GM12878 (cell line): ENCODE measurements at regions not wholly inside any gene's neighbourhood (a gene's known extent, or its start where the extent isn't known, plus 50 kb on each side); places are given as distances from the start of the nearest gene placed in this dataset.

ENCODE experiments used
- ATAC-seq: fragments of 200-7000 bp; cut with Tn5 transposase; 3 replicates; pipeline ENCODE4 v1.9.1; 2020; ENCODE audit warnings: mild to moderate bottlenecking, moderate library complexity
- BruUV-seq: library from RNA; stranded (reverse); fragments of 400-500 nt; replicated peaks from 2 replicates; lab custom pipeline; 2021; lab: Mats Ljungman, UMichigan
- CTCF ChIA-PET: fragments of 300-600 bp; sonication (Branson Sonifier 250); formaldehyde crosslinking; extraction: SDS; loops from one replicate; lab custom pipeline; 2021; ENCODE audit warnings: inconsistent platforms; lab: Yijun Ruan, JAX
- POLR2A ChIA-PET: fragments of 350-600 bp; formaldehyde crosslinking; extraction: SDS; loops from one replicate; lab custom pipeline; 2021; ENCODE audit warnings: inconsistent platforms; lab: Charles Lee
- RAD21 ChIA-PET: fragments of 300-600 bp; sonication (Branson Sonifier 250); formaldehyde crosslinking; loops from one replicate; lab custom pipeline; 2023; ENCODE audit warnings: antibody characterized with exemption; ENCODE audit not compliant: unreplicated experiment; lab: Charles Lee
- SMC1A ChIA-PET: fragments of 300-600 bp; sonication (Branson Sonifier 250); formaldehyde crosslinking; loops from one replicate; lab custom pipeline; 2023; ENCODE audit not compliant: unreplicated experiment, uncharacterized antibody; lab: Charles Lee
- DNase-seq: peaks from one replicate; pipeline ENCODE4 v3.0.0-alpha.2; 2011; ENCODE audit warnings: low read depth, low spot score
- FAIRE-seq: peaks from 3 replicates; lab custom pipeline; 2011; peaks lifted over from hg19 to GRCh38; lab: Jason Lieb, UNC
- H2AFZ ChIP-seq: 2 replicates; pipeline ENCODE4 v1.6.0; 2011; ENCODE audit warnings: low read depth, low read length, control low read depth; ENCODE audit not compliant: control insufficient read depth
- H3K27ac ChIP-seq: 2 replicates; pipeline ENCODE4 v1.5.1; 2011; ENCODE audit warnings: control low read depth; ENCODE audit not compliant: control insufficient read depth, insufficient read depth
- H3K27me3 ChIP-seq, 2 experiments: replicated peaks in 1 of 2; 2 replicates each; pipeline versions ENCODE4 v1.6.0 to v1.6.1; 2011; ENCODE audit warnings: low read length in 1 of 2; ENCODE audit not compliant: control insufficient read depth in 2 of 2, insufficient read depth in 2 of 2
- H3K36me3 ChIP-seq, 2 experiments: 2 replicates each; pipeline ENCODE4 v1.5.1; 2011; ENCODE audit warnings: low read length in 1 of 2; ENCODE audit not compliant: control insufficient read depth in 2 of 2, insufficient read depth in 2 of 2
- H3K4me1 ChIP-seq: 2 replicates; pipeline ENCODE4 v1.6.1; 2011; ENCODE audit warnings: mild to moderate bottlenecking, low read length, moderate library complexity, mixed read lengths; ENCODE audit not compliant: control insufficient read depth, insufficient read depth
- H3K4me2 ChIP-seq: 2 replicates; pipeline ENCODE4 v1.6.0; 2011; ENCODE audit warnings: control low read depth; ENCODE audit not compliant: control insufficient read depth, insufficient read depth
- H3K4me3 ChIP-seq: fragments of 200-600 bp; sonication (generic); 2 replicates; pipeline ENCODE4 v1.5.1; 2016
- H3K79me2 ChIP-seq: 2 replicates; pipeline ENCODE4 v1.6.0; 2011; ENCODE audit warnings: low read length; ENCODE audit not compliant: control insufficient read depth, insufficient read depth
- H3K9ac ChIP-seq: 2 replicates; pipeline ENCODE4 v1.8.0; 2011; ENCODE audit warnings: low read length, control low read depth, mixed read lengths; ENCODE audit not compliant: control insufficient read depth, insufficient read depth
- H3K9me3 ChIP-seq: replicated peaks from 3 replicates; pipeline ENCODE4 v1.5.1; 2011; ENCODE audit warnings: mild to moderate bottlenecking, low read length; ENCODE audit not compliant: control insufficient read depth, insufficient read depth
- H4K20me1 ChIP-seq: 2 replicates; pipeline ENCODE4 v1.6.0; 2011; ENCODE audit not compliant: control insufficient read depth, insufficient read depth
- ATF3 ChIP-seq: IDR thresholded peaks from 2 replicates; pipeline ENCODE4 v1.6.1; 2011; ENCODE audit warnings: low read depth, mild to moderate bottlenecking, low read length, moderate library complexity, borderline replicate concordance; ENCODE audit errors: extremely low read depth
- CEBPB ChIP-seq, 2 experiments: fragments of 150-350 bp in 1 of 2; IDR thresholded peaks; 2 replicates each; pipeline ENCODE4 v1.6.1; 2012 to 2014; ENCODE audit warnings: low read depth in 2 of 2, low read length in 2 of 2, borderline replicate concordance in 1 of 2, inconsistent platforms in 1 of 2
- EGR1 ChIP-seq, 2 experiments: IDR thresholded peaks; 1 replicate in 1 of 2; 2 replicates in 1 of 2; pipeline ENCODE4 v1.6.1; 2011 to 2012; ENCODE audit warnings: low read depth in 2 of 2, low read length in 2 of 2, borderline replicate concordance in 1 of 2, mild to moderate bottlenecking in 1 of 2, moderate library complexity in 1 of 2
- HDGF ChIP-seq: fragments of 450-650 bp; IDR thresholded peaks from 2 replicates; pipeline ENCODE4 v1.6.1; 2016; ENCODE audit warnings: antibody characterized with exemption
- LARP7 ChIP-seq: fragments of 450-650 bp; IDR thresholded peaks from 2 replicates; pipeline ENCODE4 v1.6.1; 2017; ENCODE audit warnings: mild to moderate bottlenecking
- POLR2AphosphoS2 ChIP-seq: IDR thresholded peaks from 2 replicates; pipeline ENCODE4 v1.6.1; 2011; ENCODE audit warnings: low read depth, mild to moderate bottlenecking, low read length, improper control_type of control experiment, moderate library complexity
- RAD51 ChIP-seq: fragments of 450-650 bp; IDR thresholded peaks from 2 replicates; pipeline ENCODE4 v1.6.1; 2016; ENCODE audit warnings: moderate library complexity, mild to moderate bottlenecking, inconsistent platforms
- ZNF274 ChIP-seq: IDR thresholded peaks from one replicate; pipeline ENCODE4 v1.8.0; 2011; ENCODE audit not compliant: insufficient read length, insufficient read depth
- ZSCAN29 ChIP-seq: fragments of 450-650 bp; IDR thresholded peaks from 2 replicates; pipeline ENCODE4 v1.6.1; 2017; ENCODE audit warnings: mild to moderate bottlenecking, moderate library complexity
- WGBS: methylation state at CpG from one replicate; pipeline ENCODE4 v1.1.6; 2016; ENCODE audit warnings: low lambda C conversion rate; ENCODE audit not compliant: insufficient replicate concordance, insufficient coverage; ENCODE audit errors: missing lambda C conversion rate; 5-methylcytosine and 5-hydroxymethylcytosine counted together
- in situ Hi-C: fragments of 300-500 bp; cut with MboI; formaldehyde crosslinking; loops from 9 replicates; pipeline ENCODE4 v1.14.3; 2018; ENCODE audit warnings: mixed read lengths
- intact Hi-C: fragments of 100-400 bp; cut with micrococcal nuclease; formaldehyde crosslinking; loops from one replicate; pipeline ENCODE4 v1.14.2; 2022; ENCODE audit not compliant: unreplicated experiment
- TF ChIP-seq, protein P1 (sequence below): IDR thresholded peaks from 2 replicates; pipeline ENCODE4 v1.6.1; 2012; ENCODE audit warnings: low read depth, low read length, improper control_type of control experiment

DNA sequence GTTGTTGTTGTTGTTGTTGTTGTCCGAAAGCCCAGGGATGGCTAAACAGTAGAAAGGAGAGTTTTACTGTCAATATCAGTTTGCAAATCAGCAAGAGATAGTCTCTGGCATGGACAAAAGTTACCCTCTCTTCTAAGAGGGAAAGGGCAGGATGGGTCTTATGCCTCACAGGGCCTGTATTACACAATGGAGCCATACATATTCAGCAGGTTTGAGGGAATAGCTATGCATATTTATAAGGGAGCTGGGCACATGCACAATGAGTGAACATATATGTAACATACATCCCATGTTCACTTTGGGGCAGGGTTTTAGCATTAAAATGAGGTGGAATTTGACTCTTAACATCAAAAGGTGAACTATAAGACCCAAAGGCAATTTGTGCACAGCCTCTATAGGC lies 84.4 kb upstream of the PGBD5 start:
- no TSS peak for BruUV-seq
- in situ Hi-C loops (no loop called here), intact Hi-C loops (no loop called here)
- H3K27ac ChIP-seq, result no peak overlapping the region
- TF ChIP-seq HDGF, result no peak
- no peak for TF ChIP-seq CEBPB (IDR thresholded peaks at IDR 0.05; ENCODE audit: borderline replicate concordance in 1 of 2, low read depth in 2 of 2, low read length in 2 of 2)
- no peak for TF ChIP-seq ZNF274
- TF ChIP-seq ATF3, result no peak
- TF ChIP-seq RAD51, result no peak
- TF ChIP-seq ZSCAN29, result no peak
- TF ChIP-seq, protein P1, sequence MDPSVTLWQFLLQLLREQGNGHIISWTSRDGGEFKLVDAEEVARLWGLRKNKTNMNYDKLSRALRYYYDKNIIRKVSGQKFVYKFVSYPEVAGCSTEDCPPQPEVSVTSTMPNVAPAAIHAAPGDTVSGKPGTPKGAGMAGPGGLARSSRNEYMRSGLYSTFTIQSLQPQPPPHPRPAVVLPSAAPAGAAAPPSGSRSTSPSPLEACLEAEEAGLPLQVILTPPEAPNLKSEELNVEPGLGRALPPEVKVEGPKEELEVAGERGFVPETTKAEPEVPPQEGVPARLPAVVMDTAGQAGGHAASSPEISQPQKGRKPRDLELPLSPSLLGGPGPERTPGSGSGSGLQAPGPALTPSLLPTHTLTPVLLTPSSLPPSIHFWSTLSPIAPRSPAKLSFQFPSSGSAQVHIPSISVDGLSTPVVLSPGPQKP, result no peak
- no peak for TF ChIP-seq LARP7
- no peak for TF ChIP-seq EGR1 (IDR thresholded peaks at IDR 0.05; ENCODE audit: borderline replicate concordance in 1 of 2, low read depth in 2 of 2, low read length in 2 of 2)
- no peak for TF ChIP-seq POLR2AphosphoS2
- H2AFZ ChIP-seq, result no peak overlapping the region
- no peaks in the 10 kb centered on the region for H3K27me3 ChIP-seq
- POLR2A ChIA-PET, result no interaction called here
- SMC1A ChIA-PET, result no interaction called here
- H3K36me3 ChIP-seq, result no peaks in the 10 kb centered on the region
- WGBS, result 89% methylated on average over 1 of the region's 1 CpG
- H3K4me3 ChIP-seq, result no peak overlapping the region
- no peaks in the 10 kb centered on the region for H3K4me1 ChIP-seq
- no peaks in the 10 kb centered on the region; the same call in 2 of the 3 replicates for H3K9me3 ChIP-seq
- H3K4me2 ChIP-seq, result no peak overlapping the region
- no peak for FAIRE-seq
- H3K9ac ChIP-seq, result no peak overlapping the region
- H4K20me1 ChIP-seq, result no peaks in the 10 kb centered on the region
- DNase-seq, result no peak
- ATAC-seq, result no peak
- H3K79me2 ChIP-seq, result no peaks in the 10 kb centered on the region
- CTCF ChIA-PET, result no interaction called here
- RAD21 ChIA-PET, result no interaction called here
